Cardiac fibroblast (primary cell): ENCODE measurements at regions not wholly inside any gene's neighbourhood (a gene's known extent, or its start where the extent isn't known, plus 50 kb on each side); places are given as distances from the start of the nearest gene placed in this dataset.

ENCODE experiments used
- DNase-seq, 2 donors: peaks; one replicate each; pipeline versions ENCODE4 v3.0.0 to v3.0.0-alpha.2; 2010; ENCODE audit warnings: low read depth in 2 of 2
- H3K4me3 ChIP-seq, 2 donors: replicated peaks in 1 of 2; 1 replicate in 1 of 2; 2 replicates in 1 of 2; pipeline ENCODE4 v1.5.1; 2011; ENCODE audit warnings: low read depth in 2 of 2, low read length in 2 of 2, mild to moderate bottlenecking in 2 of 2, moderate library complexity in 1 of 2
- TF ChIP-seq, protein P1 (sequence below): IDR thresholded peaks from one replicate; pipeline ENCODE4 v1.5.1; 2011; ENCODE audit warnings: low read depth, mild to moderate bottlenecking, low read length, inconsistent platforms

DNA sequence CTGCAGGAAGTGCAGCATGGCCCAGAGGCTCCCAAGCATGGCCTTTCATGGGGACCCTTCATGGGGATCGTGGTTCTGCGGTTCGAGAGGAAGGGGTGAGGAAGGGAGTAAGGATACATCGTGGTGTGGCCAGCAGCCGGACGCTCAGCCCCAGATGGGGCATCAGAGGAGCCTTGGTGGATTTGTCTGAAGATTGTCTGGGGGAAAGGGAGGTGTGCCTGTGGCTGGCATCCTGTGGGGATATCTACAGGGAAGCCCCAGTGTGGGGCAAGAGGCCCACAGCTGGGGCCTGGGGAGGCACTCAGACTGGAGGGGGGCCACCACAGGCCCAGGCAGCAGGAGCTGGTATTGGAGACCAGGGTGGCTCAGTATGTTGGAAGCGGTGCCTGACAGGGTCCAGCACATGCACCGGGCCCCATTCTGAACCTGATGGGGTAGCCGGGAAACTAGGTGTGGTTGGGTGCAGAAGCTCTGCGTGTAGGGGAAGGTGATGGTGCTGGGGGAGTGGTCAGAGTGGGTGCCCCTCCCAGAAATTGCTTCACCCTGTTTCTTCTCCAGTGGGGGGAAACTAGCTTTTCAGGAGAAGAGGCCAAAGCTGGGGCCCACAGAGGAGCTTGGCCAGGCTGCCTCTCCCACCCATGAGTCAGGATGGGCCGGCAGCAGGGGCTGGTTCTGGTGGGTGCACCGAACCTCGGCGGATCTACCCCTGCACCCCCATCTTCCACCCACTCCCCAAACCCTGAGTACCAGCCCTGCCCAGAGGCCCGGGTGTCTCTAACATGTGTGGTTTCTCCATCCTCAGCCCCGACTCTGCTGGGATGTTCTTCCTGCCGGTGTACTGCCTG lies 274.4 kb upstream of the HDAC4 start:
- no peak for DNase-seq
- TF ChIP-seq, protein P1, sequence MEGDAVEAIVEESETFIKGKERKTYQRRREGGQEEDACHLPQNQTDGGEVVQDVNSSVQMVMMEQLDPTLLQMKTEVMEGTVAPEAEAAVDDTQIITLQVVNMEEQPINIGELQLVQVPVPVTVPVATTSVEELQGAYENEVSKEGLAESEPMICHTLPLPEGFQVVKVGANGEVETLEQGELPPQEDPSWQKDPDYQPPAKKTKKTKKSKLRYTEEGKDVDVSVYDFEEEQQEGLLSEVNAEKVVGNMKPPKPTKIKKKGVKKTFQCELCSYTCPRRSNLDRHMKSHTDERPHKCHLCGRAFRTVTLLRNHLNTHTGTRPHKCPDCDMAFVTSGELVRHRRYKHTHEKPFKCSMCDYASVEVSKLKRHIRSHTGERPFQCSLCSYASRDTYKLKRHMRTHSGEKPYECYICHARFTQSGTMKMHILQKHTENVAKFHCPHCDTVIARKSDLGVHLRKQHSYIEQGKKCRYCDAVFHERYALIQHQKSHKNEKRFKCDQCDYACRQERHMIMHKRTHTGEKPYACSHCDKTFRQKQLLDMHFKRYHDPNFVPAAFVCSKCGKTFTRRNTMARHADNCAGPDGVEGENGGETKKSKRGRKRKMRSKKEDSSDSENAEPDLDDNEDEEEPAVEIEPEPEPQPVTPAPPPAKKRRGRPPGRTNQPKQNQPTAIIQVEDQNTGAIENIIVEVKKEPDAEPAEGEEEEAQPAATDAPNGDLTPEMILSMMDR = no peak

DNA sequence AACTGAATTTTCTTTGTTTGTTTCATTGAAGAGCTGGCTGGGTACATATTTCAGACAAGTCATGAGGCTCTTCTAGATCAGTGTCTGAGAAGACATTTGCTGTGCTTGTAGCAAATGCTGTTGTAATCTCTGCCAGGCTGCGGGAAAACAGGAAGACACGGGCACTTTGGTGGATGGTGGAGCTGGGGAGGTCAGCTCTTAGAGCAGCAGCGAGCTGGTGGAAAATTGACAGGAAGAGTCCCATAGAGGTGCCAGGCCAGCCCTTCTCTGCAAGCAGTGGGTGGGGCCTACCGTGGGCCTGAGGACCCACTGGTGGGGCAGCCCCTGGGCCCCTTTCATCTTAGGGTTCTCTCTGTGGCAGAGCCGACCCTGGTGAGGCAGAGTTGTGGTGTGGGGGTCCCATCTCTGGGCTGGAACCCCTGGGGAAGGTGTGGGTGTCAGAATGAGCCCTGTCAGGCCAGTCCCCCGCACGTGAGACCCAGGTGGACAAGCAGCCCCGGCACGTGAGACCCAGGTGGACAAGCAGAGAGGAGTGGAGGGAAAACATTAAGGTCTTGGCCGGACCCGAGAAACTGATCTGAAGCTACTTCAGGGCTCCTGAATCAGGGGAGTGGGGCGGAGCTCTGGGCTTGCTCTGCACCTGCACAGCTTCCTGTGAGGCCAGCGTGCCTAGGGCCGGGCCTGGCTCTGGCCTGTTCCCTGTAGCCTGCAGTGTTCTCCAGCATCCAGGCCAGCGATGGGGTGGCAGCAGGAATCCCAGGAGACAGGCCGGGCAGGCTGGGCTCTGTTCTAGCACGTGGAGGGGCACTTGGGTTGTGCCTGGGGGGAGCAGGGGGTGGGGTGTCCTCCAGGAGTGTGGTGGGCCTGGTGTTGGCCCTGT lies 273.5 kb upstream of the HDAC4 start:
- no peak overlapping the region for H3K4me3 ChIP-seq
- DNase-seq = no peak
- TF ChIP-seq, protein P1 = no peak

More for the DNA sequence above, 274.4 kb upstream of the HDAC4 start:
- no peak overlapping the region for H3K4me3 ChIP-seq

DNA sequence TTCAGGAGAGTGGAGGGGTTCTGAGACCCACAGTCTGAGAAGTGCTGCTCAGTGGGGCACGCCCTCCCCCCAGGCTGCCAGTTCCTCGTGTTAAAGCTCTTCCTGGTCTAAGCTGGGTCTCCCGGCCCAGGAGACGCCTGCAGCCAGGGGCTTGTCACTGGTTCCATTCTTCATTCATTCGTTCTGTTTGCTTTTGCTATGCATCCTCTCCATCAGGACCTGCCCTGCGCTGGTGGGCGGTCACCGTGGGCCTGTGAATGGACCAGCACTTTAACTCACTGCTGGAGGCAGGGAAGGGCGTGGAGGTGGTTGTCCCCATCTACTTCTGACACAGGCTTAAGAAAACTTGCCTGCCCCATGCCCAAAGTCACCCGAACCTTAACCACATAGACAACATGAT lies 272.8 kb upstream of the HDAC4 start:
- no peak overlapping the region for H3K4me3 ChIP-seq
- TF ChIP-seq, protein P1 = no peak
- DNase-seq = no peak

DNA sequence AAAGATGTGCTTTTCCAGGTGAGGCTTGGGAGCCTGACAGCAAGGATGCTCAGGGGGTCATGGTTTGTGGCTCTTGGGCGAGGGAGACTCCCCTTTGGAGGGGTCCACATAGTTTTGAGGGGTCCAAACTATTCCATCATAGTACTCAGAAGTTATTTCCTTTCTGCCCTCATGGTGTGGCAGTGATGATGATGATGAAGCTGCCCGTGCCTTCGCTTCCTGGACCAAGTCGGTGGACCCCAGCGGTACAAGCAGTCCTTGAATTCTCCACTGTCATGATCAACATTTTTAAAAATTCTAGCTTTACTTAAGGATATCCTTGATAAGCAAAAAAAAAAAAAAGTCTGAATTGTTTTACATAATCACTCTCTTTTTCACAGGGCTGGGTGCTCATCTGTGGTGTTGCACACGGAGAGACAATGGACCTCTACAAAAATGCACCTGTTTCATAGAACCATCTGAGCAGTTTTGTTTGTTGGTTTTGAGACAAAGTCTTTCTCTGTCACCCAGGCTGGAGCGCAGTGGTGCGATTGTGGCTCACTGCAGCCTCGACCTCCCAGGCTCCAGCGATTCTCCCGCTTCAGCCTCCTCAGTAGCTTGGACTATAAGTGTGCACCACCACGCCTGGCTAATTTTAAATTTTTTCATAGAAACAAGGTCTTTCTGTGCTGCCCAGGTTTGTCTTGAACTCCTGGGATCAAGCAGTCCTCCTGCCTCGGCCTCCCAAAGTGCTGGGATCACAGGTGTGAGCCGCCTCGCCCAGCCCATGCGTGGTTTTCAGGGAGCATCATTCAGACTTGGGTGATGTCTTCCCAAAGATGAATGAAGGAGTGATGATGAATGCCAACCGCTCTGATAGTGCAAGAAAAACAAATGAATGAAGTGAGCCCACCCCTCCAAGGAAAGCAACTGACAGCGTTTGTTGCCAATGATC lies 271.4 kb upstream of the HDAC4 start:
- H3K4me3 ChIP-seq = no peak overlapping the region
- no peak for DNase-seq
- TF ChIP-seq, protein P1 = no peak

DNA sequence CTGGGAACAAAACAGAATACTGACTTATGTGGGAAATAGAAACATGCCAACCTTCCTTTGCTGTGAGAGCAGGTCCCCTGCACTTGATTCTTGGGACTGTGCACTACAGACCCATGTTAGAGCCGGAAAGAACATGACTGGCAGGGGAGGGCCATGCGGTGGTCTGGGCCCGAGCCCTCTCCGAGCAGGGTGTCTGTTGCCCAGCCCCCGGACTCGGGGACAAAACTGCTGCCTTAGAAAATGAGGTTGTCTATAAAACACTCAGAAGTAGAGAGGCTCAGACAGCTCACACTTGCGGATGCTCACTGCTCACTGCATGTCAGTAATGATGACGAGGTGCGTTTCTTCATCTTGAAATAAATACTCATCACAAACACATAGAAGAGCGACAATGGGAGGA lies 270.7 kb upstream of the HDAC4 start:
- no peak for DNase-seq
- TF ChIP-seq, protein P1 = no peak
- H3K4me3 ChIP-seq = no peak overlapping the region

DNA sequence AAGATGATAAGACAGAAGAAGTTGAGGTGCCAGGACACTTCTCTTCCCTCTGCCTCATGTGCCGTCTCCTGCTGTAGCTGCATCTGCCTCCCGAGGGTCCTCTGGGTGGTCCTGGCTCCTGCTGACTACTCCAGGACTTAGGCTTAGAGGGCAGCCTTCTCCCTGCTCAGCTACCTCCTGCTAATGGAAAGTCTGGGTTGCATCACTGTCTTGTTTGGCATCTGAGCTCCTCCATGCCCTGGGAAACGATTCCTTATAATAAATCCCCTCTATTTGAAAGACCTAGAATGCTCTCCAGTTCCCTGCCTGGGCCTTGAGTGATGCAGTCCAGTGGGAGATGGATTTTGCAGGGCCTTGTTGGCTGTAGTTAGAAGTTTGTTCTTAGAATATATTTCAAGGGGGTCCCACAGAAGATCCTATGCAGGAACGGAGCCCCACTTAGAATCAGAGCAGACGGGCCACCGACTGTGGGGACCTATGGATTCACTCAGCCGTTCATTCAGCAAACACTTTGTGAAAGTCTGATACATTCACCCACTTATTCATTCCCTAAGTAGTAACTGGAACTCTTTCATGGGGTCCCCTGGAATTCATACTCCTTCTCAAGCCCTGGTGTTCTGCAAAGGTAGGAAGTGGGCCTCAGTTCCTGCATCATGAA lies 269.8 kb upstream of the HDAC4 start:
- no peak for DNase-seq
- TF ChIP-seq, protein P1 = no peak
- H3K4me3 ChIP-seq = no peak overlapping the region
